K562 (cell line): ENCODE measurements at regions not wholly inside any gene's neighbourhood (a gene's known extent, or its start where the extent isn't known, plus 50 kb on each side); places are given as distances from the start of the nearest gene placed in this dataset.

ENCODE experiments used
- CBX3 ChIP-seq, 2 experiments: IDR thresholded peaks; 1 replicate in 1 of 2; 2 replicates in 1 of 2; pipeline ENCODE4 v1.6.1; 2012; ENCODE audit warnings: inconsistent platforms in 2 of 2, low read length in 2 of 2, borderline replicate concordance in 1 of 2, control low read depth in 1 of 2
- CTCF ChIP-seq, 3 experiments: IDR thresholded peaks in 2 of 3; conservative IDR thresholded peaks in 1 of 3; 2 replicates each; pipeline ENCODE4 v1.5.1; 2011 to 2012; ENCODE audit warnings: low read length in 3 of 3, mild to moderate bottlenecking in 3 of 3, control low read depth in 2 of 3, improper control_type of control experiment in 1 of 3, inconsistent platforms in 1 of 3, low read depth in 1 of 3, mixed read lengths in 1 of 3, moderate library complexity in 1 of 3; ENCODE audit not compliant: insufficient read depth in 2 of 3
- FOXM1 ChIP-seq, 2 experiments: fragments of 450-650 bp in 1 of 2; sonication (generic) in 1 of 2; formaldehyde crosslinking in 1 of 2; IDR thresholded peaks; 2 replicates each; pipeline versions ENCODE4 v1.6.1 to v1.9.0; 2017 to 2022; ENCODE audit warnings: low read depth in 2 of 2, mild to moderate bottlenecking in 2 of 2, missing genetic modification reagents in 1 of 2, moderate library complexity in 1 of 2
- POLR2A ChIP-seq: fragments of 450-650 bp; conservative IDR thresholded peaks from 2 replicates; pipeline ENCODE4 v1.6.1; 2016
- POLR2AphosphoS5 ChIP-seq: IDR thresholded peaks from 2 replicates; pipeline ENCODE4 v1.6.1; 2011; ENCODE audit warnings: mild to moderate bottlenecking, low read depth, low read length, moderate library complexity; ENCODE audit not compliant: control insufficient read depth, insufficient read depth
- SMC3 ChIP-seq: conservative IDR thresholded peaks from 2 replicates; pipeline ENCODE4 v1.6.1; 2011; ENCODE audit warnings: low read depth, low read length, improper control_type of control experiment; ENCODE audit not compliant: insufficient read depth
- TBL1XR1 ChIP-seq, 2 experiments: IDR thresholded peaks; 2 replicates each; pipeline ENCODE4 v1.6.1; 2012; ENCODE audit warnings: improper control_type of control experiment in 2 of 2, low read length in 2 of 2, mild to moderate bottlenecking in 1 of 2
- ZBTB7A ChIP-seq: IDR thresholded peaks from 2 replicates; pipeline ENCODE4 v1.6.1; 2011; ENCODE audit warnings: low read depth, mild to moderate bottlenecking, low read length, moderate library complexity, borderline replicate concordance; ENCODE audit not compliant: control insufficient read depth
- ZNF644 ChIP-seq: fragments of 200-800 bp; sonication (Bioruptor generic); IDR thresholded peaks from 2 replicates; pipeline ENCODE4 v1.6.1; 2016; ENCODE audit warnings: low read depth, missing genetic modification characterization, missing compliant biosample characterization

- no peak for TF ChIP-seq POLR2AphosphoS5
- no peak for TF ChIP-seq ZNF644 (tag)
- no peak for TF ChIP-seq ZBTB7A
- no peak for TF ChIP-seq CBX3 (IDR thresholded peaks at IDR 0.05; ENCODE audit: borderline replicate concordance in 1 of 2, low read length in 2 of 2)
- no peak for TF ChIP-seq TBL1XR1 (IDR thresholded peaks at IDR 0.05; ENCODE audit: low read length in 2 of 2)
- no peak for TF ChIP-seq SMC3
- no peak for TF ChIP-seq POLR2A
- no peak for TF ChIP-seq FOXM1 (IDR thresholded peaks at IDR 0.05; ENCODE audit: low read depth)
- no peak for TF ChIP-seq FOXM1 (CRISPR knock-in tag; IDR thresholded peaks at IDR 0.05; ENCODE audit: low read depth)
- TF ChIP-seq CTCF (IDR thresholded peaks at IDR 0.05 in 2 of 3, conservative IDR thresholded peaks at IDR 0.05 in 1 of 3; ENCODE audit: insufficient read depth in 2 of 3, low read depth in 1 of 3, low read length in 3 of 3), result no peak
These were observed 163.9 kb upstream of the G2E3 start for GRCh38 chr14:30395065-30395464.
